B cell (primary cell): ENCODE measurements at regions not wholly inside any gene's neighbourhood (a gene's known extent, or its start where the extent isn't known, plus 50 kb on each side); places are given as distances from the start of the nearest gene placed in this dataset.

Source experiments
- ATAC-seq: fragments of 200-7000 bp; cut with Tn5 transposase; one replicate; pipeline ENCODE4 v1.10.0; 2021; ENCODE audit warnings: low read depth, mild to moderate bottlenecking, moderate number of reproducible peaks, moderate library complexity
- CTCF ChIA-PET: fragments of 350-600 bp; sonication (Branson Sonifier 250); formaldehyde crosslinking; loops from one replicate; lab custom pipeline; 2021; ENCODE audit warnings: antibody characterized with exemption, inconsistent platforms; lab: Charles Lee
- POLR2A ChIA-PET: fragments of 350-600 bp; sonication (Branson Sonifier 250); formaldehyde crosslinking; loops from one replicate; lab custom pipeline; 2021; ENCODE audit warnings: antibody characterized with exemption; lab: Charles Lee
- DNase-seq: peaks from one replicate; pipeline ENCODE4 v3.0.0; 2013
- H2AFZ ChIP-seq: 2 replicates; pipeline ENCODE4 v1.6.1; 2012; ENCODE audit warnings: mild to moderate bottlenecking, low read depth, low read length; ENCODE audit not compliant: insufficient read depth, poor library complexity, severe bottlenecking
- H3K27ac ChIP-seq, 2 donors: 1 replicate in 1 of 2; 2 replicates in 1 of 2; pipeline ENCODE4 v1.5.1; 2012 to 2013; ENCODE audit warnings: low read length in 2 of 2, mild to moderate bottlenecking in 2 of 2, moderate library complexity in 1 of 2
- H3K27me3 ChIP-seq, 4 experiments: fragments of 200-600 bp in 1 of 4; sonication (generic) in 1 of 4; replicated peaks in 1 of 4; 1 replicate in 2 of 4; 2 replicates in 2 of 4; pipeline versions ENCODE4 v1.6.1 to v1.7.0; 2013 to 2016; ENCODE audit warnings: low read length in 3 of 4, mild to moderate bottlenecking in 2 of 4, mixed read lengths in 1 of 4, moderate library complexity in 1 of 4; ENCODE audit not compliant: insufficient read depth in 4 of 4, control insufficient read depth in 3 of 4; ENCODE audit errors: control extremely low read depth in 1 of 4
- H3K36me3 ChIP-seq, 2 experiments: replicated peaks in 1 of 2; 1 replicate in 1 of 2; 2 replicates in 1 of 2; pipeline versions ENCODE4 v1.6.1 to v1.7.1; 2013; ENCODE audit warnings: low read length in 1 of 2; ENCODE audit not compliant: insufficient read depth in 2 of 2, control insufficient read depth in 1 of 2; ENCODE audit errors: control extremely low read depth in 1 of 2, extremely low read depth in 1 of 2
- H3K4me1 ChIP-seq, 2 donors: fragments of 200-600 bp in 1 of 2; sonication (generic) in 1 of 2; 1 replicate in 1 of 2; 2 replicates in 1 of 2; pipeline versions ENCODE4 v1.5.1 to v1.6.1; 2013 to 2017; ENCODE audit warnings: low read length in 2 of 2; ENCODE audit not compliant: control insufficient read depth in 2 of 2, insufficient read depth in 2 of 2
- H3K4me2 ChIP-seq: replicated peaks from 2 replicates; pipeline ENCODE3; 2012; ENCODE audit warnings: mild to moderate bottlenecking, low read depth, low read length; ENCODE audit not compliant: poor library complexity, severe bottlenecking
- H3K4me3 ChIP-seq, 5 experiments: fragments of 200-600 bp in 1 of 5; sonication (generic) in 1 of 5; 1 replicate in 3 of 5; 2 replicates in 2 of 5; pipeline versions ENCODE4 v1.5.1 to v1.7.0; 2011 to 2016; ENCODE audit warnings: low read length in 4 of 5, mild to moderate bottlenecking in 4 of 5, low read depth in 2 of 5, control low read depth in 1 of 5, moderate library complexity in 1 of 5; ENCODE audit not compliant: insufficient read depth in 1 of 5; ENCODE audit errors: control extremely low read depth in 1 of 5, extremely low read depth in 1 of 5
- H3K79me2 ChIP-seq: fragments of 200-600 bp; sonication (generic); one replicate; pipeline ENCODE4 v1.6.0; 2016; ENCODE audit warnings: low read length; ENCODE audit not compliant: control insufficient read depth, insufficient read depth
- H3K9ac ChIP-seq: fragments of 200-600 bp; sonication (generic); 2 replicates; pipeline ENCODE4 v1.6.1; 2017; ENCODE audit warnings: mild to moderate bottlenecking, low read length, moderate library complexity
- H3K9me3 ChIP-seq, 3 donors: one replicate each; pipeline versions ENCODE4 v1.6.1 to v1.7.1; 2013; ENCODE audit warnings: low read length in 2 of 3; ENCODE audit not compliant: control insufficient read depth in 2 of 3, insufficient read depth in 1 of 3; ENCODE audit errors: control extremely low read depth in 1 of 3
- H4K20me1 ChIP-seq: 2 replicates; pipeline ENCODE4 v1.6.0; 2012; ENCODE audit warnings: mild to moderate bottlenecking, low read length; ENCODE audit not compliant: insufficient read depth, control insufficient read depth, poor library complexity, severe bottlenecking
- H3K27ac Mint-ChIP-seq: one replicate; pipeline ENCODE4 v1.8.0; 2021; ENCODE audit warnings: mixed read lengths
- H3K27me3 Mint-ChIP-seq: one replicate; pipeline ENCODE4 v1.8.0; 2021; ENCODE audit warnings: mixed read lengths
- H3K4me1 Mint-ChIP-seq: one replicate; pipeline ENCODE4 v1.8.0; 2021; ENCODE audit warnings: mixed read lengths
- H3K4me3 Mint-ChIP-seq: one replicate; pipeline ENCODE4 v1.8.0; 2021; ENCODE audit warnings: mixed read lengths
- H3K9me3 Mint-ChIP-seq: one replicate; pipeline ENCODE4 v1.8.0; 2022; ENCODE audit warnings: mixed read lengths; ENCODE audit not compliant: insufficient read depth
- CTCF ChIP-seq: fragments of 200-600 bp; IDR thresholded peaks from one replicate; pipeline ENCODE4 v1.8.0; 2022; ENCODE audit warnings: antibody characterized with exemption, mild to moderate bottlenecking
- EZH2 ChIP-seq: IDR thresholded peaks from 2 replicates; pipeline ENCODE4 v1.6.1; 2012; ENCODE audit warnings: borderline replicate concordance, low read depth, mild to moderate bottlenecking, moderate library complexity, low read length; ENCODE audit not compliant: insufficient read depth, poor library complexity, severe bottlenecking
- WGBS: methylation state at CpG from one replicate; pipeline ENCODE4 v1.1.5; 2013; ENCODE audit warnings: missing lambda C conversion rate; ENCODE audit not compliant: insufficient coverage; 5-methylcytosine and 5-hydroxymethylcytosine counted together
- intact Hi-C: fragments of 100-400 bp; cut with micrococcal nuclease; formaldehyde crosslinking; loops from one replicate; pipeline ENCODE4 v1.10.0; 2022

GRCh38 chr1:81298266-81298665 is 502.5 kb upstream of the ADGRL2 start:
- 86% methylated on average over 1 of the region's 3 CpGs for WGBS
- H3K4me1 ChIP-seq: no peaks in the 10 kb centered on the region
- DNase-seq (no peak), ATAC-seq (no peak)
- intact Hi-C loops: no loop called here
- H2AFZ ChIP-seq: no peak overlapping the region
- no peaks in the 10 kb centered on the region for H3K9me3 Mint-ChIP-seq
- POLR2A ChIA-PET: no interaction called here
- H3K36me3 ChIP-seq: no peaks in the 10 kb centered on the region
- H3K4me1 Mint-ChIP-seq: no peaks in the 10 kb centered on the region
- H3K27ac Mint-ChIP-seq: no peak overlapping the region
- H3K4me3 Mint-ChIP-seq: no peak overlapping the region
- H3K4me3 ChIP-seq: no peak overlapping the region
- no peak overlapping the region for H3K9ac ChIP-seq
- H3K27me3 ChIP-seq: no peaks in the 10 kb centered on the region
- no peaks in the 10 kb centered on the region for H3K27me3 Mint-ChIP-seq
- CTCF ChIA-PET: no interaction called here
- no peaks in the 10 kb centered on the region for H3K79me2 ChIP-seq
- peaks cover 0 to 3% (median 0%) of the 10 kb centered on the region in 3 donors for H3K9me3 ChIP-seq
- no peak for TF ChIP-seq CTCF
- TF ChIP-seq EZH2: no peak
- H3K27ac ChIP-seq: no peak overlapping the region
- H3K4me2 ChIP-seq: no peak overlapping the region
- H4K20me1 ChIP-seq: no peaks in the 10 kb centered on the region

GRCh38 chr1:81296601-81297000 is 504.1 kb upstream of the ADGRL2 start:
- ChIA-PET CTCF (interaction anchor here (0.6 kb wide), 1 partner anchor 780 kb away, joined by 4 read pairs; no protein-coding TSS in a partner anchor), POLR2A (no interaction called here)
- Histone ChIP-seq H3K27ac (no peak overlapping the region), H3K4me1 (no peaks in the 10 kb centered on the region), H3K27me3 (no peaks in the 10 kb centered on the region), H3K9me3 (no peaks in the 10 kb centered on the region), H4K20me1 (no peaks in the 10 kb centered on the region), H3K4me2 (no peak overlapping the region), H2AFZ (no peak overlapping the region), H3K79me2 (no peaks in the 10 kb centered on the region), H3K9ac (no peak overlapping the region), H3K36me3 (no peaks in the 10 kb centered on the region), H3K4me3 (no peak overlapping the region)
- H3K4me3 Mint-ChIP-seq: no peak overlapping the region
- no peak for TF ChIP-seq EZH2
- TF ChIP-seq CTCF: no peak
- H3K27ac Mint-ChIP-seq: no peak overlapping the region
- H3K9me3 Mint-ChIP-seq: no peaks in the 10 kb centered on the region
- no CpG with 5 or more reads among the region's 1 CpG for WGBS
- DNase-seq (no peak), ATAC-seq (no peak)
- intact Hi-C loops: no loop called here
- H3K4me1 Mint-ChIP-seq: no peaks in the 10 kb centered on the region
- no peaks in the 10 kb centered on the region for H3K27me3 Mint-ChIP-seq
